Neuronal stem cell (in vitro differentiated cells): ENCODE measurements at regions not wholly inside any gene's neighbourhood (a gene's known extent, or its start where the extent isn't known, plus 50 kb on each side); places are given as distances from the start of the nearest gene placed in this dataset.
A peak's percentile ranks its signal among the peaks of the same experiment; 100 is the strongest.

Experiments
- DNase-seq: peaks from one replicate; pipeline ENCODE4 v3.0.0-alpha.2; 2013; ENCODE audit warnings: low spot score
- H2AFZ ChIP-seq: one replicate; pipeline ENCODE4 v1.6.1; 2013; ENCODE audit warnings: mild to moderate bottlenecking, low read length, inconsistent platforms
- H2AK5ac ChIP-seq: 2 replicates; pipeline ENCODE4 v1.6.1; 2013; ENCODE audit warnings: low read depth, mild to moderate bottlenecking, inconsistent platforms, low read length, moderate library complexity, mixed read lengths
- H2BK120ac ChIP-seq: 2 replicates; pipeline ENCODE4 v1.6.1; 2013; ENCODE audit warnings: low read depth, mild to moderate bottlenecking, inconsistent platforms, low read length, moderate library complexity, mixed read lengths
- H2BK12ac ChIP-seq: one replicate; pipeline ENCODE4 v1.6.1; 2013; ENCODE audit warnings: low read length, inconsistent platforms
- H2BK15ac ChIP-seq: 2 replicates; pipeline ENCODE4 v1.6.1; 2013; ENCODE audit warnings: mild to moderate bottlenecking, low read length, inconsistent platforms, mixed read lengths
- H2BK5ac ChIP-seq: one replicate; pipeline ENCODE4 v1.6.1; 2013; ENCODE audit warnings: inconsistent platforms, mild to moderate bottlenecking, low read length, moderate library complexity
- H3K14ac ChIP-seq: one replicate; pipeline ENCODE4 v1.6.1; 2013; ENCODE audit warnings: low read length, inconsistent platforms
- H3K18ac ChIP-seq: 2 replicates; pipeline ENCODE4 v1.6.1; 2013; ENCODE audit warnings: low read length, inconsistent platforms
- H3K23ac ChIP-seq: 2 replicates; pipeline ENCODE4 v1.6.1; 2013; ENCODE audit warnings: low read depth, mild to moderate bottlenecking, mixed read lengths, low read length, inconsistent platforms; ENCODE audit not compliant: poor library complexity
- H3K27ac ChIP-seq: replicated peaks from 3 replicates; pipeline ENCODE4 v1.5.1; 2013; ENCODE audit warnings: low read length, inconsistent platforms
- H3K27me3 ChIP-seq, 3 experiments: 2 replicates each; pipeline ENCODE4 v1.6.1; 2013; ENCODE audit warnings: low read length in 3 of 3, mild to moderate bottlenecking in 2 of 3, inconsistent platforms in 1 of 3, low read depth in 1 of 3, mixed read lengths in 1 of 3, moderate library complexity in 1 of 3; ENCODE audit not compliant: control insufficient read depth in 3 of 3, insufficient read depth in 3 of 3
- H3K36me3 ChIP-seq, 2 donors: replicated peaks in 1 of 2; 2 replicates each; pipeline ENCODE4 v1.6.1; 2013; ENCODE audit warnings: low read length in 2 of 2; ENCODE audit not compliant: control insufficient read depth in 2 of 2, insufficient read depth in 2 of 2
- H3K4ac ChIP-seq: 2 replicates; pipeline ENCODE4 v1.6.1; 2013; ENCODE audit warnings: inconsistent platforms, mild to moderate bottlenecking, low read length, moderate library complexity
- H3K4me1 ChIP-seq, 2 donors: 1 replicate in 1 of 2; 2 replicates in 1 of 2; pipeline ENCODE4 v1.6.1; 2013; ENCODE audit warnings: low read length in 2 of 2, low read depth in 1 of 2; ENCODE audit not compliant: control insufficient read depth in 2 of 2, insufficient read depth in 1 of 2
- H3K4me2 ChIP-seq: one replicate; pipeline ENCODE4 v1.6.1; 2013; ENCODE audit warnings: mild to moderate bottlenecking, low read length, inconsistent platforms; ENCODE audit not compliant: insufficient read depth, poor library complexity, severe bottlenecking
- H3K4me3 ChIP-seq, 2 donors: 2 replicates each; pipeline ENCODE4 v1.5.1; 2013; ENCODE audit warnings: low read length in 2 of 2, mild to moderate bottlenecking in 2 of 2, inconsistent platforms in 1 of 2, moderate library complexity in 1 of 2
- H3K79me1 ChIP-seq: one replicate; pipeline ENCODE4 v1.6.1; 2013; ENCODE audit warnings: low read depth, mild to moderate bottlenecking, inconsistent platforms, low read length, moderate library complexity
- H3K9ac ChIP-seq: one replicate; pipeline ENCODE4 v1.6.1; 2013; ENCODE audit warnings: mild to moderate bottlenecking, low read depth, low read length, inconsistent platforms; ENCODE audit not compliant: poor library complexity
- H3K9me3 ChIP-seq, 2 donors: replicated peaks in 1 of 2; 2 replicates each; pipeline versions ENCODE3 to v1.6.1; 2013; ENCODE audit warnings: low read length in 2 of 2, mild to moderate bottlenecking in 2 of 2, inconsistent platforms in 1 of 2, low read depth in 1 of 2, mixed read lengths in 1 of 2, moderate library complexity in 1 of 2; ENCODE audit not compliant: control insufficient read depth in 2 of 2, insufficient read depth in 1 of 2
- H4K8ac ChIP-seq: one replicate; pipeline ENCODE4 v1.6.1; 2013; ENCODE audit warnings: low read depth, mild to moderate bottlenecking, inconsistent platforms, low read length, moderate library complexity
- H4K91ac ChIP-seq: one replicate; pipeline ENCODE4 v1.6.1; 2013; ENCODE audit warnings: low read length, low read depth, mild to moderate bottlenecking, inconsistent platforms; ENCODE audit not compliant: poor library complexity
- WGBS, 2 donors: extraction: QIAGEN DNeasy Blood & Tissue Kit; methylation state at CpG; one replicate each; pipeline ENCODE4 v1.1.7; 2013; ENCODE audit warnings: missing lambda C conversion rate in 2 of 2, mixed read lengths in 1 of 2; ENCODE audit not compliant: insufficient read length in 2 of 2, insufficient replicate concordance in 1 of 2; ENCODE audit errors: extremely low coverage in 2 of 2; 5-methylcytosine and 5-hydroxymethylcytosine counted together

DNA sequence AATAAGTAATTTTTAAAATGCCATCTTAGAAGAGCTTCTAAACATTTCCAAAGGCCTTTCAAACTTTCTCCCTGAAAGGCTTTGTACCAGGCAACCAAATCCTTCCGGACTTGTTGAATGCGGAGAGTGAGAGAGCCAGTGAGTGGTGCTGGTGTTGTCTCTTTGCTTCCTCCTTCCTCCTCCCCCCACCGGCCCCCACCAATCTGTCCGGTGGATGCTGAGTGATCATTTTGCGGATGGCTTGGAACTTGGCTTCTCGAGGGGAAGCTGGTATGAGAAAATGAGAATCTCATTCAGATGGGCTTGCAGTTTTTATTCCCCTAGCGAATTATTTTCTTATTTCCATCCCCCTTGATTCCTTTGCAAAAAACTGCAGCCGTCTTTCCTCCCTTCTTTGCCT, 97.3 kb downstream of the ANKRD60 start:
- peak overlapping the region; percentile 30 for H2AFZ ChIP-seq
- H4K91ac ChIP-seq = no peak overlapping the region
- DNase-seq = peak; percentile 17
- H3K36me3 ChIP-seq = no peaks in the 10 kb centered on the region
- H3K9ac ChIP-seq = no peak overlapping the region
- no peaks in the 10 kb centered on the region for H3K79me1 ChIP-seq
- H3K4me1 ChIP-seq = peaks cover 12 to 15% of the 10 kb centered on the region in 2 donors
- no peak overlapping the region for H2BK12ac ChIP-seq
- H3K4ac ChIP-seq = no peak overlapping the region
- H3K9me3 ChIP-seq = no peaks in the 10 kb centered on the region
- H3K23ac ChIP-seq = no peak overlapping the region
- H2BK120ac ChIP-seq = no peak overlapping the region
- no peak overlapping the region for H3K14ac ChIP-seq
- H3K27me3 ChIP-seq = peaks cover 0 to 56% (median 0%) of the 10 kb centered on the region in 3 experiments
- no peak overlapping the region for H2BK15ac ChIP-seq
- no peak overlapping the region for H3K4me2 ChIP-seq
- WGBS, 2 donors = no CpG with 5 or more reads among the region's 8 CpGs
- no peak overlapping the region for H3K18ac ChIP-seq
- no peak overlapping the region for H2AK5ac ChIP-seq
- H2BK5ac ChIP-seq = no peak overlapping the region
- H3K4me3 ChIP-seq = no peak overlapping the region
- H4K8ac ChIP-seq = no peak overlapping the region
- no peak overlapping the region for H3K27ac ChIP-seq

DNA sequence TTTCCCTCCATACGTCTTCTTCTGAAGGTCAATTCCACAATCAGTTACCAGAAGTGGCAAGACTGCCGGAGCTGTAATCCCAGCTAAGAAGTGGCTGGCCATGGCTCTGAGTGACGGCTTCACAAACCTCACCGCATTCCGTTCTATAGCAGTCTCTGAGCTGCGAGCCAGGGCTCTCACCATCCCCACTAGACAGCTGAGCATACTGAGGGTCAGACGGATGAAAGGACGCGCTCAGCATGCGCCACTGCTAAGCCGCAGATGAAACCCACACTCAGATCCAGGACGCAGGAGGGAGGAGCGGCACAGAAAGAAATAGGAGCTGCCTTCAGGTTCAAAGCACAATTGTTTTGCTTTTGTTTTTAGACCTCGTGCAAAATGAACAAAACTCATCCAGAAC, 97.9 kb downstream of the ANKRD60 start:
- Histone ChIP-seq H3K9me3 (no peaks in the 10 kb centered on the region), H3K4me1 (peaks cover 12 to 15% of the 10 kb centered on the region in 2 donors), H3K27ac (no peak overlapping the region), H3K23ac (no peak overlapping the region), H2AK5ac (no peak overlapping the region), H3K9ac (no peak overlapping the region), H2BK120ac (peak overlapping the region; percentile 27), H2BK12ac (no peak overlapping the region), H3K18ac (peak overlapping the region; percentile 36), H4K8ac (no peak overlapping the region), H2AFZ (peak overlapping the region; percentile 30), H3K4me3 (no peak overlapping the region), H2BK5ac (no peak overlapping the region), H3K14ac (no peak overlapping the region), H3K4me2 (no peak overlapping the region), H3K79me1 (no peaks in the 10 kb centered on the region), H3K4ac (no peak overlapping the region), H2BK15ac (no peak overlapping the region), H3K36me3 (no peaks in the 10 kb centered on the region), H4K91ac (no peak overlapping the region), H3K27me3 (peaks cover 0 to 52% (median 0%) of the 10 kb centered on the region in 3 experiments)
- DNase-seq = peak; percentile 20
- WGBS, 2 donors = no CpG with 5 or more reads among the region's 14 CpGs

DNA sequence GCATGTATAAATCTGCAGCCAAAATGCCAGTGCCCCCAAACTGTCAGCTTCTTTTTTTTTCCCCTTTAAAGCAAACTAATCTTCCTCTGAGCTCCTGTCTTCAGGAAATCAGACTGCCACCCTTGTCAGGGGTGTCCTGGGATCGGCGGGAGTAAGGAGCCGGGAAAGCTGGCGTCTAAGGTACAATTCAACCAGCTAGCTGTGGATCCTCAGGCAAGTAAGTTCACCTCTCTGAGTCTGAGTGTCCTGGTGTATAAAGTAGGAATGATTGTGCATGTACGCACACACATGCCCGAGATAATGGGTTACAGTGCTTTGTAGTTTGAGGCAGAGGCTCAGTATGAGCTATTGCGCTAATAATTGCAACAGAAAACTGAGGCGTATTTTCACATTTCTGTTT, 98.3 kb downstream of the ANKRD60 start:
- Histone ChIP-seq H2BK15ac (no peak overlapping the region), H3K27me3 (peaks cover 0 to 48% (median 0%) of the 10 kb centered on the region in 3 experiments), H4K91ac (no peak overlapping the region), H3K9ac (no peak overlapping the region), H3K36me3 (no peaks in the 10 kb centered on the region), H3K18ac (no peak overlapping the region), H4K8ac (no peak overlapping the region), H3K14ac (no peak overlapping the region), H3K4me3 (no peak overlapping the region), H2BK12ac (no peak overlapping the region), H2AK5ac (peak overlapping the region; percentile 48), H3K9me3 (no peaks in the 10 kb centered on the region), H3K4ac (no peak overlapping the region), H2BK120ac (no peak overlapping the region), H3K4me1 (peaks cover 12 to 15% of the 10 kb centered on the region in 2 donors), H3K23ac (no peak overlapping the region), H2BK5ac (no peak overlapping the region), H3K27ac (no peak overlapping the region), H3K4me2 (no peak overlapping the region), H2AFZ (no peak overlapping the region), H3K79me1 (no peaks in the 10 kb centered on the region)
- WGBS, 2 donors = no CpG with 5 or more reads among the region's 8 CpGs
- DNase-seq = no peak

DNA sequence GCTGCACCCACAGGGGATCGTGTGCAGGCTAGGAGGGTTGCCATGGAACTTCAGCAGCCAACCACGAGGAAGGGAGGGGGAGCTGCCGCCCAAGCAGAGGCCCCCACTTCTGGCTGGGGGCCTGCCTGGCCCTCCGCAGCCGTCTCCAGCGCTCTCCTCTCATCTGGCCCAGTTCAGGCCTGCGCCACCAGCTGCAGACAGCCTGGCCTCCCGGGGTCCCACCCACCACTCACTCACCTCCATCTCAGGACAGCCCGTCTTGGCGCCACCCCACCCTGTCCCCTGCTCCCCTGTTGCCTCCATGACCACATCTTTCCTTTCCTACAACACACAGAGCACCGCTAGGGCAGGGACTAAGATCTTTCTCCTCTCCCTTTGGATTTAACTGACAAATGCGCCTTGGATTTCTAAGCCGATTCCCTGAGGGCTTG, 98.7 kb downstream of the ANKRD60 start:
- H3K27ac ChIP-seq = no peak overlapping the region
- DNase-seq = no peak
- no peak overlapping the region for H3K14ac ChIP-seq
- no peak overlapping the region for H2BK5ac ChIP-seq
- peaks cover 0 to 43% (median 0%) of the 10 kb centered on the region in 3 experiments for H3K27me3 ChIP-seq
- no peak overlapping the region for H2BK120ac ChIP-seq
- no CpG with 5 or more reads among the region's 13 CpGs for WGBS, 2 donors
- H3K4me3 ChIP-seq = no peak overlapping the region
- H3K79me1 ChIP-seq = no peaks in the 10 kb centered on the region
- no peak overlapping the region for H3K4ac ChIP-seq
- no peak overlapping the region for H3K23ac ChIP-seq
- no peak overlapping the region for H4K91ac ChIP-seq
- H2AK5ac ChIP-seq = peak overlapping the region; percentile 48
- no peak overlapping the region for H3K9ac ChIP-seq
- H3K4me1 ChIP-seq = peaks cover 12 to 15% of the 10 kb centered on the region in 2 donors
- peak overlapping the region; percentile 32 for H2BK15ac ChIP-seq
- H2BK12ac ChIP-seq = peak overlapping the region; percentile 91
- no peak overlapping the region for H2AFZ ChIP-seq
- H3K9me3 ChIP-seq = no peaks in the 10 kb centered on the region
- peak overlapping the region; percentile 70 for H3K18ac ChIP-seq
- no peaks in the 10 kb centered on the region for H3K36me3 ChIP-seq
- no peak overlapping the region for H3K4me2 ChIP-seq
- peak overlapping the region; percentile 57 for H4K8ac ChIP-seq
